ENCODE measurements at regions not wholly inside any gene's neighbourhood (a gene's known extent, or its start where the extent isn't known, plus 50 kb on each side); places are given as distances from the start of the nearest gene placed in this dataset.

- TF ChIP-seq MYC (IDR thresholded peaks at IDR 0.05; ENCODE audit: borderline replicate concordance, low read length) (no peak), PBX3 (IDR thresholded peaks at IDR 0.05) (no peak), RAD21 (conservative IDR thresholded peaks at IDR 0.05 in 1 of 2, IDR thresholded peaks at IDR 0.05 in 1 of 2) (no peak), MAZ (IDR thresholded peaks at IDR 0.05; ENCODE audit: borderline replicate concordance, low read depth, low read length) (no peak)
Measured at GRCh38 chr16:54460263-54460860, 173.8 kb upstream of the IRX3 start (continued).

GRCh38 chr16:54459509-54460262 lies 173.1 kb upstream of the IRX3 start:
- POLR2A ChIA-PET: no interaction called here
- FAIRE-seq (no peak), ATAC-seq (no peak), DNase-seq (ENCODE audit: low read depth in 1 of 2, low spot score in 1 of 2) (no peak)
- 40% methylated on average over 13 of the region's 13 CpGs for WGBS (ENCODE audit: missing lambda C conversion rate)
- CTCF ChIA-PET: no interaction called here
- Histone ChIP-seq H3K4me3 (no peak overlapping the region), H3K27ac (no peak overlapping the region), H3K4me2 (no peak overlapping the region), H3K9me3 (peaks cover 7% of the 10 kb centered on the region; the same call in 1 of the 3 replicates), H3K4me1 (no peaks in the 10 kb centered on the region)
- TF ChIP-seq MYC (IDR thresholded peaks at IDR 0.05; ENCODE audit: borderline replicate concordance, low read length): no peak
- no peak for TF ChIP-seq CEBPB (IDR thresholded peaks at IDR 0.05)
- TF ChIP-seq RARB (CRISPR knock-in tag; IDR thresholded peaks at IDR 0.05): no peak
- no peak for TF ChIP-seq JUNB (IDR thresholded peaks at IDR 0.05)
- no peak for TF ChIP-seq MAFK (IDR thresholded peaks at IDR 0.05; ENCODE audit: partially characterized antibody)
- TF ChIP-seq USF2 (IDR thresholded peaks at IDR 0.05): no peak
- TF ChIP-seq HEYL (CRISPR knock-in tag; IDR thresholded peaks at IDR 0.05): no peak
- TF ChIP-seq SREBF2 (IDR thresholded peaks at IDR 0.05): no peak
- no peak for TF ChIP-seq ZSCAN20 (CRISPR knock-in tag; IDR thresholded peaks at IDR 0.05)
- TF ChIP-seq BHLHE40 (IDR thresholded peaks at IDR 0.05; ENCODE audit: low read depth, low read length): no peak
- TF ChIP-seq HDAC2 (IDR thresholded peaks at IDR 0.05): no peak
- TF ChIP-seq ZFP36 (IDR thresholded peaks at IDR 0.05; ENCODE audit: borderline replicate concordance, partially characterized antibody): no peak
- no peak for TF ChIP-seq FOSL2 (IDR thresholded peaks at IDR 0.05)
- no peak for TF ChIP-seq FOSL2 (CRISPR knock-in tag; IDR thresholded peaks at IDR 0.05)

- CTCF ChIA-PET: no interaction called here
- peaks cover 6% of the 10 kb centered on the region; the same call in 1 of the 3 replicates for H3K9me3 ChIP-seq
- no peak for ATAC-seq
- no peak overlapping the region for H3K4me3 ChIP-seq
- WGBS (ENCODE audit: missing lambda C conversion rate): 31% methylated on average over 1 of the region's 1 CpG
- POLR2A ChIA-PET: no interaction called here
- TF ChIP-seq JUN (IDR thresholded peaks at IDR 0.05): no peak
- TF ChIP-seq GATA3 (IDR thresholded peaks at IDR 0.05; ENCODE audit: borderline replicate concordance): no peak
- no peak for TF ChIP-seq ELK1 (IDR thresholded peaks at IDR 0.05; ENCODE audit: low read depth, low read length)
- no peak for TF ChIP-seq CTCF (IDR thresholded peaks at IDR 0.05)
- TF ChIP-seq HMGXB4 (CRISPR knock-in tag; IDR thresholded peaks at IDR 0.05; ENCODE audit: borderline replicate concordance): no peak
- no peaks in the 10 kb centered on the region for H3K4me1 ChIP-seq
- DNase-seq (ENCODE audit: low read depth in 1 of 2, low spot score in 1 of 2): no peak
- no peak overlapping the region for H3K4me2 ChIP-seq
- no peak for FAIRE-seq
- no peak overlapping the region for H3K27ac ChIP-seq
Measured at GRCh38 chr16:54458923-54459322, 172.3 kb upstream of the IRX3 start.

All from A549 (cell line).